HG02798 (cell line): ENCODE measurements at regions not wholly inside any gene's neighbourhood (a gene's known extent, or its start where the extent isn't known, plus 50 kb on each side); places are given as distances from the start of the nearest gene placed in this dataset.
"Not testable (repeated sequence)": the region's sequence is repeated elsewhere in the genome, so short reads cannot be mapped to it uniquely, and the experiment has no call there.

ENCODE experiments used
- ATAC-seq: cut with Tn5 transposase; IDR thresholded peaks from one replicate; pipeline ENCODE4 v1.9.1; 2021; ENCODE audit warnings: mild to moderate bottlenecking; ENCODE audit not compliant: unreplicated experiment, poor library complexity

DNA sequence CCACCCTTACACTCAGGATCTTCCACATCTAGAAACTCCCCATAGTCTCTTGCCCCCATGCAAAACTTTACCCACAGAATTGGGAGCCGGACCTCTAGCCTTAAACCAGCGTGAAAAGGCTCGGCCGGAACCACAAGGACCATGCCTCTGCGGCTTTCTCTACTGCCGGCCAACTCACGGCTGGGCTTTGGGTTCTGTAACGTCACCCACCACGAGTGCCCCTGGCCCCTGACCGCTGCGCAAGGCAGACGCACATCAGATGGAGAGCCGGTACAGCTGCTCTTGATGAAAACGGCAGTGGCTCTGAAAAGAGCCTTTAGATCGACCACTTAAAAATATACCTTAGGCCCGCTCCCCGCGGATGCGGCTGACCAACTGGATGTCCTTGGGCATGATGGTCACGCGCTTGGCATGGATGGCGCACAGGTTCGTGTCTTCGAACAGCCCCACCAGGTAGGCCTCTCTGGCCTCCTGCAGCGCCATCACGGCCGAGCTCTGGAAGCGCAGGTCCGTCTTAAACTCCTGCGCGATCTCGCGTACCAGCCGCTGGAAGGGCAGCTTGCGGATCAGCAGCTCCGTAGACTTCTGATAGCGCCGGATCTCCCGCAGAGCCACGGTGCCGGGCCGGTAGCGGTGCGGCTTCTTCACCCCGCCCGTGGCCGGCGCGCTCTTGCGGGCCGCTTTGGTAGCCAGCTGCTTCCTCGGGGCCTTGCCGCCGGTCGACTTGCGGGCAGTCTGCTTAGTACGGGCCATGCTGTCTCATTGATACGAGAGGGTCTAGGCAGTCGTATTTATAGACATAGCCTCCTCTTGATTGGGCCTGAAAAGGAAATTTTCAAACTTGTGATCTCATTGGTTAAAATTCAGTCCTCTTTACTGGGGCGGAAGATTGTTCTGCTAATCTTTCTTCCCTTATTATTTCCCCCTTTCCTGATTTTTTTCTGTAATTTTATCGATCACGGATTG lies 66.3 kb downstream of the FAM72C start:
- peak; percentile 40 for ATAC-seq

DNA sequence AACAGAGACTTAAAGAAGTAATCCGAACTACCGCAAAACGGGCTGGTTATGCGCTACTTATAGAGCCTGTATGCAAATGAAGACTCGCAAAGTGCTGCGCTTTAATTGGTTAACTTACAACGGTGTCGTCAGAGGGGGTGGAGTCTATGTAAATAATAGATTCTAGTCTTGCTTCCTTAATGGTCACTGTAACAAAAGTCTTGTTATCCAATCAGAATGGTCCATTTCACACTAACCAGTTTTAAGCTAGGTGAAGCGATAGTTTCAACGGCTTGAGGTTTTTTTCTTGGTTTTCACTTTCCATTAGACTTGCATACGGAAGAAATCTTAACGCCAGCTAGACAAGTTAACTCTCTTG lies 67.2 kb downstream of the FAM72C start:
- not testable (repeated sequence) for ATAC-seq

GRCh38 chr1:143903899-143904621 lies 67.7 kb downstream of the FAM72C start:
- peak; percentile 43 for ATAC-seq

DNA sequence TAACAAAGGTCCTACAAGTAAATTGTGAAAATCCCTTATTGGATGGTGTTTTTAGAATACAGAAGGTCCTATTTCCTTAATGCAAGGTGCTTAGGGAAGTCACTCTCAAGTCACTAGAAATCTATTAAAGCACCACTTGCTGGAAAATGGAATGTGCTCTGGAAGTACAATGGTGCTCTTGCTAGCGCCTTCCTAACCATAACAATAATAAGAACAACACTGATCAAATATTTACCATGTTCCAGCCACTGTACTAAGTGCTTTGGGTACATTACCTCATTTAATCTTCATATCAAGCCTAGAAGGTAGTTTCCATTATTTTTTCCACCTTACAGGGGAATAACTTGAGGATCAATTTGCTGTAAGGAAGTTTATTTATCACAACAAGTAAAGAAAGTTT lies 75.4 kb downstream of the FAM72C start:
- ATAC-seq, result not testable (repeated sequence)

- ATAC-seq, result peak; percentile 93
Measured at GRCh38 chr1:143884932-143885574, 86.7 kb downstream of the FAM72C start.

GRCh38 chr1:143884532-143884931 lies 87.3 kb downstream of the FAM72C start:
- peak; percentile 84 for ATAC-seq

GRCh38 chr1:143879757-143880536 lies 91.8 kb downstream of the FAM72C start:
- not testable (repeated sequence) for ATAC-seq

- ATAC-seq, result not testable (repeated sequence)
Measured at GRCh38 chr1:143875947-143876346, 95.8 kb downstream of the FAM72C start.

DNA sequence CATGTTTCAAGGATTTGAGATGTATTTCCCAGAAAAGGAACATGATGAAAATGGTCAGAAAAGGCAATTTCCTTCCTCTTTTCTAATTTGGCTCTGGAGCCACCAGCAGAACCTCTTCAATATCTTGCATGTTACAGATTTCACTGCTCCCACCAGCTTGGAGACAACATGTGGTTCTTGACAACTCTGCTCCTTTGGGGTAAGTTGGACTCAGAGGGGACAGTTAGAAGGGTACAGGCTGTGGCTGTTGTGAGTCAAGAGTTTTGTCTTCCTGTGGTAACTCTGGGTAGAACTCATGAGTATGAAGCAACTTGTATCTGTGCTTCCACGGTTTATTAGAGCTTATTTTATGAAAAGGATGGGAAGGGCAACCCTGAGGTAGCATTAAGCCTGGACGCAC lies 97.2 kb downstream of the FAM72C start:
- ATAC-seq, result not testable (repeated sequence)

GRCh38 chr1:143873650-143874049 lies 98.1 kb downstream of the FAM72C start:
- ATAC-seq, result not testable (repeated sequence)

GRCh38 chr1:143870388-143870787 lies 101.4 kb downstream of the FAM72C start:
- ATAC-seq, result not testable (repeated sequence)

DNA sequence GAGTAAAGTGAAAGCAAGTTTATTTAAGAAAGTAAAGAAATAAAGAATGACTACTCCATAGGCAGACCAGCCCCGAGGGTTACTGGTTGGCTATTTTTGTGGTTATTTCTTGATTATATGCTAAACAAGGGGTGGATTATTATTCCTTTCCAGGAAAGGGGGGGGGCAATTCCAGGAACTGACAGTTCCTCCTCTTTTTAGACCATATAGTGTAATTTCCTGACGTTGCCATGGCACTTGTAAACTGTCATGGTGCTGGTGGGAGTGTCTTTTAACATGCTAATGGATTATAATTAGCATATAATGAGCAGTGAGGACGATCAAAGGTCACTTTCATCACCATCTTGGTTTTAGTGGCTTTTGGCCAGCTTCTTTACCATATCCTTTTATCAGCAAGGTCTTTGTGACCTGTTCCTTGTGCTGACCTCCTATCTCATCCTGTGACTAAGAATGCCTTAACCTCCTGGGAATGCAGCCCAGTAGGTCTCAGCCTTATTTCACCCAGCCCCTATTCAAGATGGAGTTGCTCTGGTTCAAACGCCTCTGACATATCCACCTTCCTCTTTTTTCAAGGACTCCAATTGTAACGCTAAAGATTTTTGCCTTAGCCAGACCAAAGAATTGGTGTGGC lies 104.1 kb downstream of the FAM72C start:
- ATAC-seq, result not testable (repeated sequence)

GRCh38 chr1:143863901-143864520 lies 107.8 kb downstream of the FAM72C start:
- ATAC-seq, result peak; percentile 82

GRCh38 chr1:143862722-143863121 lies 109.1 kb downstream of the FAM72C start:
- not testable (repeated sequence) for ATAC-seq

DNA sequence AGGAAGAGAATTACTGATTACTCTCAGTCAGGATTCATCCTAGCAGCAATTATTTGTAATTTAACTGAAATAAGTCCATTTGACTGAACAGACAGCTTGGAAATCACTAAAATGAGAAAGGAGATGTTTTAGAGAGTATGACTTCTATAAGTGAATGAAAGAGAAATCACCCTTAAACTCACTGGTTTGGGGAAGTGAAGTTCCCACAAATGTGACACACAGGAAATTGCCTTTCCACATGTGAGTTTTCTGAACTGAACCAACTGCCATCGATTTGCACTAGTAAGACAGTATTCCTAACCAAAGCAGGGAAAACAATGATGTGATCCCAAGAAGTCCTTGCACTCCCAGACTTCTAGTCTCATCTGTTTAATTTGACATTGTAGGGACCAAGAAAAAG lies 110.5 kb downstream of the FAM72C start:
- not testable (repeated sequence) for ATAC-seq

GRCh38 chr1:143855867-143856266 lies 115.9 kb downstream of the FAM72C start:
- ATAC-seq, result not testable (repeated sequence)

GRCh38 chr1:143854069-143854468 lies 117.7 kb downstream of the FAM72C start:
- ATAC-seq, result not testable (repeated sequence)

DNA sequence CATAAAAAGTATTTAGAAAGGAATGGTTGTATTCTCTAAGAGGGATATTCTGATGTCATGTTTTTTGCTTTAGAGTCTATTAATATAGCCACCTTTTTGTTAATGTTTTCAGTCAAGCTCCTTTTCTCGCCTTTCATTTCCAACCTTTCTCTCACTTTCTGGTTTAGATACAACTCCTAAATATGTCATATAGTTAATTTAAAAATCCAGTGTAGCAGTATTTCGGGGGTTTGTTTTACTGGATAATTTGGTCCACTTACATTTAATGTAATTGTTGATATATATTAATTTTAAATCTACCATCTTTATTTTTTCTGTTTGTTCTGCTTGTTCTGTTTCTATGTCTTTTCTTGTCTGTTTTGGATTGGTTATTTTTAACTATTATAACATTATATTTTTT lies 121.1 kb downstream of the FAM72C start:
- not testable (repeated sequence) for ATAC-seq

GRCh38 chr1:143848859-143849258 lies 122.9 kb downstream of the FAM72C start:
- not testable (repeated sequence) for ATAC-seq
